Right cardiac atrium (tissue), 5 donors: ENCODE measurements at regions not wholly inside any gene's neighbourhood (a gene's known extent, or its start where the extent isn't known, plus 50 kb on each side); places are given as distances from the start of the nearest gene placed in this dataset.

Source experiments
- ATAC-seq, 2 donors: fragments of 200-7000 bp; cut with Tn5 transposase; one replicate each; pipeline versions ENCODE4 v1.8.0 to v1.9.1; 2020; ENCODE audit warnings: moderate library complexity in 2 of 2, mild to moderate bottlenecking in 1 of 2
- DNase-seq, 3 donors: peaks; one replicate each; pipeline ENCODE4 v3.0.0-alpha.2; 2020
- H3K27ac ChIP-seq: one replicate; pipeline ENCODE4 v1.5.1; 2013; ENCODE audit warnings: mild to moderate bottlenecking, low read length, control low read depth, moderate library complexity
- H3K27me3 ChIP-seq: one replicate; pipeline ENCODE4 v1.6.1; 2013; ENCODE audit not compliant: control insufficient read depth, insufficient read depth
- H3K4me1 ChIP-seq: one replicate; pipeline ENCODE4 v1.6.1; 2013; ENCODE audit warnings: low read length; ENCODE audit not compliant: control insufficient read depth, insufficient read depth
- H3K4me3 ChIP-seq: one replicate; pipeline ENCODE4 v1.5.1; 2013; ENCODE audit warnings: low read length, control low read depth
- H3K9me3 ChIP-seq: one replicate; pipeline ENCODE4 v1.6.1; 2013; ENCODE audit warnings: low read length; ENCODE audit not compliant: control insufficient read depth
- WGBS: extraction: QIAGEN DNeasy Blood & Tissue Kit; methylation state at CpG from one replicate; pipeline ENCODE4 v1.1.7; 2013; 5-methylcytosine and 5-hydroxymethylcytosine counted together
- intact Hi-C, 4 donors: fragments of 100-400 bp; cut with DNase I; formaldehyde crosslinking; loops; one replicate each; pipeline versions ENCODE4 v1.11.0 to v1.14.0; 2022 to 2023
- donor health status: healthy with polysubstance abuse.
- donor health status: DM: no; HTN: yes; CAD: no.
- donor health status: DM: no; HTN: no; CAD: no.
- donor health status: DM: no; HTN: yes; CAD: no; lungs with severe emphysema.
- donor health status: DM: yes; HTN: yes; CAD: no.

DNA sequence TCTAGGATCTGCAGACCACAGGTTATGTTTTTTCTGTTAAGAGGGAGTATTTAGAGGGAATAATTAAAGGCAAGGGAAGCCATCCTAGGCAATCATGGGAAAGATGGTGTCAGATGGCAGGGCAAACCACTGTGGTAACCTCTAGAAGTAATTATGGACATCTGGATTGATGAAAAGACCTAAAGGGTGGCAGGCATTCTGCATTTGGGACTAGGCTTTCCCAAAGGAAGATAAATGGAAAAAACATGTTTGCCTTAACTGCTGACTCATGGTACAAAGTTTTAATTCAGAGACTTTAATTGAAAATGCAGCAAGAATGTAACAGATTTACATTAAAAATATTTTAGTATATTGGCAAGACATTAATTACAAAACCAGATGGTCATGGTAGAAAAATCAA is 88.1 kb downstream of the TMEM30B start:
- ATAC-seq (no peak), DNase-seq (no peak)
- H3K4me3 ChIP-seq = no peak overlapping the region
- intact Hi-C loops = no loop called here
- H3K4me1 ChIP-seq = no peaks in the 10 kb centered on the region
- H3K9me3 ChIP-seq = no peaks in the 10 kb centered on the region
- H3K27me3 ChIP-seq = no peaks in the 10 kb centered on the region
- no peak overlapping the region for H3K27ac ChIP-seq

DNA sequence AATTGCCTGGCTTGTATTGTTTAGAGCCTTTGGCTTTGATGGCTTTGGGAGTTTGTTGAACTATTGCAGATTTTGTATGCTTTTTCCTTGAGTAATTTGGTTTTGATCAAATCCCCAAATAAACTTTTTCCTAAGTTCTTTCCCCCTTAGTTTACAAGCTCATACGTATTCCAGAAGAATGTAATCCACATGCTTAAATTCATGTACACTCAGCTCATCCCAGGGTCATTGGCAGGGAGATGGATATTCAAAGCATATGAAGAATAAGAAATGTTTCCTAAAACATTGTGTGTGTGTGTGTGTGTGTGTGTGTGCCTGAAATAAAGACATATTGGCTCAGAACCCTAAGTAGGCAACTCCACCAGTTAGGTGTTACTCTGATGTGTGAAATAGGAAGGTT is 89.4 kb downstream of the TMEM30B start:
- WGBS = 77% methylated on average over 1 of the region's 1 CpG
- intact Hi-C loops = no loop called here
- H3K27ac ChIP-seq = no peak overlapping the region
- no peaks in the 10 kb centered on the region for H3K4me1 ChIP-seq
- no peaks in the 10 kb centered on the region for H3K27me3 ChIP-seq
- no peak overlapping the region for H3K4me3 ChIP-seq
- ATAC-seq (no peak), DNase-seq (no peak)
- H3K9me3 ChIP-seq = no peaks in the 10 kb centered on the region

- no peak for DNase-seq
- no peaks in the 10 kb centered on the region for H3K9me3 ChIP-seq
- H3K27me3 ChIP-seq = no peaks in the 10 kb centered on the region
- intact Hi-C loops = no loop called here
- H3K27ac ChIP-seq = no peak overlapping the region
- H3K4me1 ChIP-seq = no peaks in the 10 kb centered on the region
- no peak overlapping the region for H3K4me3 ChIP-seq
- no peak for ATAC-seq
- WGBS = 72% methylated on average over 6 of the region's 6 CpGs
Measured at GRCh38 chr14:61190341-61190740, 90.8 kb downstream of the TMEM30B start.

GRCh38 chr14:61188978-61189808 is 91.9 kb downstream of the TMEM30B start:
- intact Hi-C loops = no loop called here
- peak overlapping the region; percentile 18 for H3K27ac ChIP-seq
- ATAC-seq (peak; percentile 90 to 91), DNase-seq (peak; percentile 69 to 85 (median 84))
- no peaks in the 10 kb centered on the region for H3K9me3 ChIP-seq
- H3K4me1 ChIP-seq = no peaks in the 10 kb centered on the region
- WGBS = 7% methylated on average over 27 of the region's 27 CpGs
- H3K4me3 ChIP-seq = peak overlapping the region; percentile 16
- no peaks in the 10 kb centered on the region for H3K27me3 ChIP-seq

GRCh38 chr14:61188196-61188595 is 92.9 kb downstream of the TMEM30B start:
- 31% methylated on average over 20 of the region's 21 CpGs for WGBS
- H3K4me3 ChIP-seq = no peak overlapping the region
- DNase-seq = peak; percentile 65 to 85 (median 78)
- H3K27ac ChIP-seq = no peak overlapping the region
- no peaks in the 10 kb centered on the region for H3K27me3 ChIP-seq
- H3K4me1 ChIP-seq = no peaks in the 10 kb centered on the region
- no peaks in the 10 kb centered on the region for H3K9me3 ChIP-seq
- peak; percentile 85 to 86 for ATAC-seq
- intact Hi-C loops = no loop called here

DNA sequence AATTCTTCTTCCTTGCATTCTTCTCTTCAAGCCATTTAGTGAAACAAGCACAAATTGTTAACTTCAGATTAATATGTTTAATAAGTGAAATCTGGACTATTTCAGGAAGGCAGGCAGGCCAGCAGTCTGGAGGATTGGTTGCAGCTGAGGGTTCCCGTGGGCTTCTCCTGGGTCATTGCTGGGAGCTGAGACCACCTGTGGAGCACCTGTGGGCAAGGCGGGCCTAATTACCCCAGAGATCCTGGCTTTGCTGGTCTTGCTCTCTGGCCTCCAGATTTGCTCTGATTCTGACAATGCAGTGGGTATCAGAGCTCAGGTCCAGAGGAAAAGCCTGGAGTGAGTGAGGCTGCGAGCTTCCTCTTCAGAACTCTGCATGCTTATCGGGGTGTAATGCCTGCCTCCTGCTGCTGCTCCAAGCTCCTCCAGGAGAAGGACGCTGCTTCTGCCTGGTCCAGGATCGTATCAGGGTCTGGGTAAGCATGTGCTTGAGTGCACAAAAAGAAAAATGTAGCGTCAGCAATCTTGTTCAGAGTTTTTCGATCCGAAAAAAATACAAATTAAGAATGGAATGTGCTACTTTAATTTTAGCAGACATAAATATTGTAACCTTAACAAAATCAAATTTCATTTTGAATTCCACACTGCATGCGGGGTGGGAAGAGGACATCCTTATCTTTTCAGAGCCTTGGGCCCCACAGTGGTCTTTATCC is 93.8 kb downstream of the TMEM30B start:
- DNase-seq (peak in 1 of 3 donors; percentile 48), ATAC-seq (peak in 1 of 2 donors; percentile 19)
- intact Hi-C loops = no loop called here
- Histone ChIP-seq H3K27ac (no peak overlapping the region), H3K9me3 (no peaks in the 10 kb centered on the region), H3K4me1 (no peaks in the 10 kb centered on the region), H3K4me3 (no peak overlapping the region), H3K27me3 (no peaks in the 10 kb centered on the region)
- WGBS = 59% methylated on average over 10 of the region's 10 CpGs

DNA sequence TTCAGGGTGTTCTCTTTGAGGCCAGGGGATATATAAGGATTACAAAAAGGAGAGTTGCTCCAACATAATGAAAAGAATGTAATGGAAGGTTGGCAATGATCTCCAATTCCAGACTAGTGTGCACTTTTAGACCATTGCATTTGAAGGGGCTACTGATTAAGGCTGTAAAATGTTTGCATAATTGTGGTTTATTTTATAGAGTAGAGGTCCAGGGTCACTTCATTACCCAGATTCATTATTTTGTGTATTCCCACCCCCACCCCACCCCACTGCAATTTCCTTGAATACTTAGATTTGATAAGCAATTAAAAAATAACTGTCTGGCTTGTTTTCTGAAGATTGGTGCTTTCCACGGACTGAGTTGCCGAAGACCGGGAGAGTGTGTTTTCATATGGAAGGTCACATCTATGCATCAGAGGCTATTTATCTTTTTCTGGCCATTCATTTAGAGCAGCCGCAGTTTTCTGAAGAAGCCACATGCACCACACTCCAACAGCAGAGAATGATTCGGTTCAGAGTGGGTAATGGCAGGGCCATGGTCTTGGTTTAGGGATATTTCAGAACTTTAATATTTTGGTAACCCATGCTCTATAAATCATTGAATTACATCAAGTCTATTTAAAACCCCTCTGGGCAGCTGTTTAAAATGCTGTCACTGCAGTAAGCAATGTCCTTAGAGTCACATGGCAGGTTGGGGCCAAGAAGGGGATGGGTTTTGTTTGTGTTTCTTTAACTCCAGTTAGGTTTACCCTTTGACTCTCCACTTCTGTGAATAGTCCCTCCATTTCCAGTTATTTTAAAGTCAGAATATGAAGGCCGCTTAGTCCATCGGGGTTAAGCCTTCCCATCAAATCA is 94.6 kb downstream of the TMEM30B start:
- Histone ChIP-seq H3K4me1 (no peaks in the 10 kb centered on the region), H3K4me3 (no peak overlapping the region), H3K27ac (no peak overlapping the region), H3K27me3 (no peaks in the 10 kb centered on the region), H3K9me3 (no peaks in the 10 kb centered on the region)
- intact Hi-C loops = no loop called here
- DNase-seq = no peak
- 77% methylated on average over 7 of the region's 7 CpGs for WGBS
- ATAC-seq = no peak

- ATAC-seq (no peak), DNase-seq (no peak)
- Histone ChIP-seq H3K4me3 (no peak overlapping the region), H3K27me3 (no peaks in the 10 kb centered on the region), H3K4me1 (no peaks in the 10 kb centered on the region), H3K27ac (no peak overlapping the region), H3K9me3 (no peaks in the 10 kb centered on the region)
- intact Hi-C loops = no loop called here
- WGBS = 70% methylated on average over 2 of the region's 2 CpGs
Measured at GRCh38 chr14:61185534-61185933, 95.6 kb downstream of the TMEM30B start.

DNA sequence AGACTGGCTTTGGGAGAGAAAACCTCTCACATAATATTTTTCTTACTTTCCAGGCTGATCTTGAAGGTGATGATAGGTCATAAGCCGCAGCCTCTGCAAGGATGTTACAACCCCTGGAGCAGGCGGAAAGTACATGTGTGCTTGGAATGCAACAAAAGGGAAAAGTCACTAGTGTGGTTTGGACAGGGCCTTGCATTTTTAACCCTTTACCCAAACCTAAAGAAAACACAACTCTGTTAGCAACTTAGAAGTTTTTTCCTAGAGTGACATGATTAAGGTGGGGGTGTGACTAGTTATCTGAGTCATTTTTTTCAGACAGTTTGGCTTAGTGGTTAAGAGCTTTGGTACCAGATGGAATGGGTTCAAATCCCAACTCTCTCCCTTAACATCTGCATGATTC is 97.0 kb downstream of the TMEM30B start:
- 70% methylated on average over 2 of the region's 2 CpGs for WGBS
- ATAC-seq = no peak
- Histone ChIP-seq H3K27me3 (no peaks in the 10 kb centered on the region), H3K27ac (no peak overlapping the region), H3K4me3 (no peak overlapping the region), H3K4me1 (no peaks in the 10 kb centered on the region), H3K9me3 (no peaks in the 10 kb centered on the region)
- DNase-seq = no peak
- intact Hi-C loops = no loop called here

GRCh38 chr14:61183196-61183885 is 97.8 kb downstream of the TMEM30B start:
- intact Hi-C loops = no loop called here
- 48% methylated on average over 6 of the region's 6 CpGs for WGBS
- H3K27me3 ChIP-seq = no peaks in the 10 kb centered on the region
- DNase-seq = no peak
- H3K4me3 ChIP-seq = no peak overlapping the region
- H3K9me3 ChIP-seq = no peaks in the 10 kb centered on the region
- no peak overlapping the region for H3K27ac ChIP-seq
- no peak for ATAC-seq
- no peaks in the 10 kb centered on the region for H3K4me1 ChIP-seq
